ENCODE measurements at regions not wholly inside any gene's neighbourhood (a gene's known extent, or its start where the extent isn't known, plus 50 kb on each side); places are given as distances from the start of the nearest gene placed in this dataset.

- intact Hi-C loops (cut with micrococcal nuclease) = no loop called here
Measured at GRCh38 chr20:8953300-8953699, 115.6 kb upstream of the PLCB4 start.

DNA sequence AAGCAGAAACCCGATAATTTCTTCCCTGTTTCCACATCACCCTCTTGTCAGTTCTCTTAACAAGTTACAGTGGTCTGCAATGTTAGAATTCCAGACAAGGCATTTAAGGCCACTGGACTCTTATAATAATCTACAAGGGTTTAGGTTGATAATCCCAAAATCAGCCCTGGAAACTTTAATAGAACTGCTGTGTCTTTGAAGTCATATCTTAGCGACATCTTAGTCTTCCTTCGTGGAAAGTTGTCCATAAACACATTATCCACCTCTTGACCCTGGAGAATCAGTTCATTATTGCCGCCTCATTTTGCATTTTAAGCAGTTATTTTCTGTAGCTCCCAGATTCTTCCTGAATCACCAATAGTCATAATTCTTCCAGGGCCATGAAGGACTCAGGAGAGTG lies 108.6 kb upstream of the PLCB4 start:
- no peaks in the 10 kb centered on the region for H3K4me1 ChIP-seq (ENCODE audit: control insufficient read depth, extremely low read depth, insufficient read depth, low read length)
- no peaks in the 10 kb centered on the region for H3K27me3 ChIP-seq (ENCODE audit: control insufficient read depth in 2 of 2, insufficient read depth in 2 of 2, low read length in 2 of 2)
- TF ChIP-seq, protein P1, sequence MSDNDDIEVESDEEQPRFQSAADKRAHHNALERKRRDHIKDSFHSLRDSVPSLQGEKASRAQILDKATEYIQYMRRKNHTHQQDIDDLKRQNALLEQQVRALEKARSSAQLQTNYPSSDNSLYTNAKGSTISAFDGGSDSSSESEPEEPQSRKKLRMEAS (IDR thresholded peaks at IDR 0.05; ENCODE audit: insufficient read depth, insufficient read length) = no peak
- TF ChIP-seq CTCF (IDR thresholded peaks at IDR 0.05; ENCODE audit: extremely low read depth in 1 of 2, insufficient read depth in 1 of 2, low read depth in 1 of 2, low read length in 2 of 2) = no peak
- TF ChIP-seq MYC (IDR thresholded peaks at IDR 0.05; ENCODE audit: low read depth, low read length) = no peak
- no peak for TF ChIP-seq JUN (IDR thresholded peaks at IDR 0.05; ENCODE audit: borderline replicate concordance, insufficient read depth, insufficient read length, low read depth)
- no peak for TF ChIP-seq EZH2 (IDR thresholded peaks at IDR 0.05; ENCODE audit: borderline replicate concordance, low read depth, low read length, severe bottlenecking)
- no peak for TF ChIP-seq FOS (IDR thresholded peaks at IDR 0.05; ENCODE audit: borderline replicate concordance, insufficient read depth, low read length)
- TF ChIP-seq GATA2 (IDR thresholded peaks at IDR 0.05; ENCODE audit: insufficient read depth, insufficient read length, low read depth, low read length) = no peak
- TF ChIP-seq POLR2AphosphoS5 (IDR thresholded peaks at IDR 0.05; ENCODE audit: insufficient read depth, low read depth, low read length) = no peak
- TF ChIP-seq POLR2A (IDR thresholded peaks at IDR 0.05; ENCODE audit: low read depth, low read length) = no peak
- H3K27ac ChIP-seq (ENCODE audit: insufficient read depth, low read depth, low read length) = no peak overlapping the region
- no peak overlapping the region for H3K4me3 ChIP-seq (replicated peaks in 1 of 3; ENCODE audit: insufficient read depth in 1 of 3, low read depth in 1 of 3, low read length in 3 of 3)
- DNase-seq (ENCODE audit: low read depth, low spot score) = no peak
- no peak for FAIRE-seq
- ChIA-PET POLR2A (no interaction called here), CTCF (no interaction called here)
- no peaks in the 10 kb centered on the region for H3K9me1 ChIP-seq (replicated peaks; ENCODE audit: control insufficient read depth, extremely low read depth, insufficient read depth, low read length)
- intact Hi-C loops (cut with micrococcal nuclease) (no loop called here), dilution Hi-C loops (cut with MboI; ENCODE audit: extremely low pct_ligation_motif_present, low sequenced_read_pairs) (no loop called here)
- H3K9me3 ChIP-seq (replicated peaks; ENCODE audit: control insufficient read depth, insufficient read depth, low read length) = no peaks in the 10 kb centered on the region
- H4K20me1 ChIP-seq (replicated peaks; ENCODE audit: control insufficient read depth, extremely low read depth, insufficient read depth, low read length) = no peaks in the 10 kb centered on the region
- H3K36me3 ChIP-seq (ENCODE audit: control insufficient read depth in 2 of 2, extremely low read depth in 1 of 2, insufficient read depth in 2 of 2, low read length in 2 of 2) = no peaks in the 10 kb centered on the region
- BruUV-seq (replicated peaks) = no TSS peak
- H3K79me2 ChIP-seq (ENCODE audit: control insufficient read depth, insufficient read depth, low read length) = no peaks in the 10 kb centered on the region
- H3K9ac ChIP-seq (replicated peaks; ENCODE audit: extremely low read depth, insufficient read depth, low read length) = no peak overlapping the region
- no peak overlapping the region for H3K4me2 ChIP-seq (ENCODE audit: insufficient read depth, low read length)
- H2AFZ ChIP-seq (ENCODE audit: low read depth, low read length) = no peak overlapping the region

More at GRCh38 chr20:8953300-8953699, 115.6 kb upstream of the PLCB4 start:
- ChIA-PET POLR2A (no interaction called here), CTCF (no interaction called here)
- Histone ChIP-seq H3K4me3 (replicated peaks in 1 of 3; ENCODE audit: insufficient read depth in 1 of 3, low read depth in 1 of 3, low read length in 3 of 3) (no peak overlapping the region), H3K9ac (replicated peaks; ENCODE audit: extremely low read depth, insufficient read depth, low read length) (no peak overlapping the region), H3K4me1 (ENCODE audit: control insufficient read depth, extremely low read depth, insufficient read depth, low read length) (no peaks in the 10 kb centered on the region), H3K79me2 (ENCODE audit: control insufficient read depth, insufficient read depth, low read length) (no peaks in the 10 kb centered on the region), H3K9me1 (replicated peaks; ENCODE audit: control insufficient read depth, extremely low read depth, insufficient read depth, low read length) (no peaks in the 10 kb centered on the region), H3K36me3 (ENCODE audit: control insufficient read depth in 2 of 2, extremely low read depth in 1 of 2, insufficient read depth in 2 of 2, low read length in 2 of 2) (no peaks in the 10 kb centered on the region), H3K27ac (ENCODE audit: insufficient read depth, low read depth, low read length) (no peak overlapping the region), H3K4me2 (ENCODE audit: insufficient read depth, low read length) (no peak overlapping the region), H4K20me1 (replicated peaks; ENCODE audit: control insufficient read depth, extremely low read depth, insufficient read depth, low read length) (no peaks in the 10 kb centered on the region), H2AFZ (ENCODE audit: low read depth, low read length) (no peak overlapping the region), H3K27me3 (ENCODE audit: control insufficient read depth in 2 of 2, insufficient read depth in 2 of 2, low read length in 2 of 2) (no peaks in the 10 kb centered on the region), H3K9me3 (replicated peaks; ENCODE audit: control insufficient read depth, insufficient read depth, low read length) (no peaks in the 10 kb centered on the region)
- dilution Hi-C loops (cut with MboI; ENCODE audit: extremely low pct_ligation_motif_present, low sequenced_read_pairs) = no loop called here
- TF ChIP-seq JUN (IDR thresholded peaks at IDR 0.05; ENCODE audit: borderline replicate concordance, insufficient read depth, insufficient read length, low read depth) = no peak
- TF ChIP-seq GATA2 (IDR thresholded peaks at IDR 0.05; ENCODE audit: insufficient read depth, insufficient read length, low read depth, low read length) = no peak
- TF ChIP-seq FOS (IDR thresholded peaks at IDR 0.05; ENCODE audit: borderline replicate concordance, insufficient read depth, low read length) = no peak
- TF ChIP-seq, protein P1 (IDR thresholded peaks at IDR 0.05; ENCODE audit: insufficient read depth, insufficient read length) = no peak
- no peak for TF ChIP-seq EZH2 (IDR thresholded peaks at IDR 0.05; ENCODE audit: borderline replicate concordance, low read depth, low read length, severe bottlenecking)
- TF ChIP-seq MYC (IDR thresholded peaks at IDR 0.05; ENCODE audit: low read depth, low read length) = no peak
- FAIRE-seq (no peak), DNase-seq (ENCODE audit: low read depth, low spot score) (no peak)
- no TSS peak for BruUV-seq (replicated peaks)
